ENCODE measurements at regions not wholly inside any gene's neighbourhood (a gene's known extent, or its start where the extent isn't known, plus 50 kb on each side); places are given as distances from the start of the nearest gene placed in this dataset.

DNA sequence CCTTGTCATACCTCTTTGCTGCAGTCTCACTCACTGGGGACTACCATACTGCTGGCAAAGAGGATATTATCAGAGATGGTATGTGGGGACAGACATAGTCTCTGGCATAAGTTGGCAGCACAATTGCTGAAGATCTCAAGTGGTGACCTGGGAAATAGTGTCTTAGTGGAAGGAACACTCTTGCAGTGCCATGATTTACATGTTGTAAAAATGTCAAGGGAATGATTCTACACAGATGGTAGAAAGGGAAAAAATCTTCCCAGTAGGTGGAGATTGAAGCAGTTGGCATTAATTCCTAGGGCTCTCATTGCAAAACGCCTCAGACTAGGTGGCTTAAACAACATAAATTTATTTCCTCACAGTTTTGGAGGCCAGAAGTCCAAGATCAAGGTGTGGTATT is 662.2 kb downstream of the DHX35 start:
- no peak for DNase-seq

GRCh38 chr20:39623584-39624234 is 661.6 kb downstream of the DHX35 start:
- no peak for DNase-seq

GRCh38 chr20:39619271-39619785 is 657.2 kb downstream of the DHX35 start:
- DNase-seq, result no peak

DNA sequence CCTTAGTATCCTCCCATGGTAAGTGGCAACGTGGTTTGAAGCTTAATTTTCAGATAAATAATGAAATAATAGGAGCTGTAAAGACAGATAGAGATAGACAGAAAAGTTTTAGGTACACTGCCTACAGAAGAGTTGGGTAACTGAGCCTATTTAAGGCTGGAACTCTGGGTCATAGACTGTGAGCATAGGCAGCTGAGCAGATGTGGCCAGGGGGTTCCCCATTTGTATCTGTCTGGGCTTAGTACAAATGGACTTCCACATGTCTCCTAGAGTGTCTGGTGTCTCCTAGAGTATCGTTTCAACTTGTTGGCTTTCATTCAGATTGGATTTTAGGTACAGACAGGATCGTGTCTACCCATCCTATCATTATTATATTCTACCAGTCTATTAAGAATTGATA is 649.8 kb downstream of the DHX35 start:
- DNase-seq, result no peak

- DNase-seq, result no peak
Observed at GRCh38 chr20:39607141-39607540, 645.0 kb downstream of the DHX35 start.

DNA sequence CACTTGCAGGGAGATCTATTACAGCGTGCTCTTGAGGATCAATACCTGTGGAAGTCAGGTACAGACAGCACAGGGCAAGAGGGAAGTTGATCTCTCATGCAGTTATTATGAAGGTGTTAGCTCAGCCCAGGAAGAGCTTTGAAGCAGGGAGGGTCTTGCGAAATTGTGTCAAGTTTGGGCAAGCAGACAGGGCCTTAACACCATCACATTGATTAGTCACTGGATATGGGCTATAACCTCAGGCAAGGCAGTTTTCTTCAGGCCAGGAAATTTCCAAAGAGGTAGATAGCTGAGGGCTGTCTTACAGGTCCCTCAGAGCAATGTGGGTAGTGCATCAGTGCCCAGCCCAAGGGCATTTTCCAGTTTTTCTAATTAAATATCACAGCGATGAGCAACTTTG is 643.8 kb downstream of the DHX35 start:
- DNase-seq, result no peak

DNA sequence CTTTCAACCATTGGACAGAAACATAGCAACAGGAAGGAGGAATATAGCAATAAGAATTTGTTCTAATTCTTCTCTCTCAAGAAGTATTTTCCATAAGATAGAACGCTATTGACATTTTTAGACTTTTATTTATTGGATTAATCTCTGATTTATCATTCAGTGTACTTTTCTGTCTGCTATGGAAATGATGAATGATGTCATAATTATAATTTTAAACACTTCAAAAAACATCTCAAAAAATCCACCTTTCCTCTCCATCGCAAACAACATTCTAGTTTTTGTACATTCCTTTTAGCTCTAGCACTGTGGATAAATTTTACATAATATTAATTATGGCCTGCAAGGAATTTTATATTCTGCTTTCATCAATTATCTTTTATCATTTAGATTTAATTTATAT is 643.2 kb downstream of the DHX35 start:
- no peak for DNase-seq

GRCh38 chr20:39603219-39603618 is 641.1 kb downstream of the DHX35 start:
- DNase-seq, result no peak

DNA sequence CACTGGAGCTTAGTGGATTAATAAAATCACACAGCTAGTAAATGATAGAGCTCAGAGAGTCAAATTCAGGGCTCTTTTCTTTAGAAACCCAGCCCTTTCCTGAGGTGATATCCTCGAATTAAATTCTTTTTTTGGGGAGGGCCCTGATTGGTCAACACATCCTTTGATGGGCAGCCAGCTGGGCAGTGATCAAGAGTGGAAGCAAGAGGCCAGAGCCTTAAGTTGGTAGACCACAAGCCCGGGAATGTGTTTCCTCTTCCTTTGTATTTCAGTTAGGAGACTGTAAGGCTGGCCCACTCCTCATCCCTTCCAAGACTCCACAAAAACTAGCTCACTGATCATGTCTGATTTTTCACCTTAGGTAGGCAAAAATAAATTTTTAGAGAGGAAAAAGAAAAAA is 640.5 kb downstream of the DHX35 start:
- no peak for DNase-seq

- DNase-seq, result no peak
Observed at GRCh38 chr20:39600871-39601270, 638.7 kb downstream of the DHX35 start.

GRCh38 chr20:39600156-39600555 is 638.0 kb downstream of the DHX35 start:
- DNase-seq, result no peak

DNA sequence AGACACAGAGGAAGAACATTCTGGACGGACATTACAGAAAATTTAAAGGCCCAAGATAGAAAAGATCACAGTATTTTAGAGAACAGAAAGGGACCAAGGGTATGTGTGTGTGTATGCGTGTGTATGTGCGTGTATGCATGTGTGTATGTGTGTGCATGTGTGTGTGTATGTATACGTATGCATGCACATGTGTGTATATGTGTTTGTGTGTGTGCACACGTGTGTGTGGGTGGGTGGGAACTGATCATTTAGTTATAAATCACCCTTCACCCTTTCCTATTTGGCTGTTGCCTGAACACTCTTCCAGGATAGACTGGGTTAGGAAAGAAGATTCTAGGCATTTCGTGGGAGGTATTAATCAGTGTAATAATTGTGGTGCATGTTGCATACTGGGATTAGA is 634.4 kb downstream of the DHX35 start:
- no peak for DNase-seq

GRCh38 chr20:39592371-39592770 is 630.2 kb downstream of the DHX35 start:
- no peak for DNase-seq

- no peak for DNase-seq
Observed at GRCh38 chr20:39588148-39588757, 626.1 kb downstream of the DHX35 start.

DNA sequence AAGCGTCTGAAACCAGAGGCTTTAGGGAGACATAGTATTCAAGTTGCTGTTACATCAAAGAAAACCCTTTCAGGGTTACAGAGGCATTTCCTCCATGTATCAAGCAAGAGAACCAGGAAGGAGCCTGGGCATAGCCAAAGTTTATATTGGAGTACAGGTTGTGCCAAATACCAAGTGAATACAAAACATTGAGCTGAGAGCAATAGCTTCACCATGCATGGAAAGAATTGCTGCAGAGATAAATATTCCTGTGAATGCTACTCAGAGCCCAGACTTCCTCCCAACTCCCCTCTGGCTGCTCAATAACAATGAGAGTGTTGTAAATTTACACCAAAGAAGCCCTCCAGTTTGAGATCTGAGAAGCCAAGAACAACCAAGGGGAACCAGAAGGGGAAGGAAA is 618.9 kb downstream of the DHX35 start:
- no peak for DNase-seq

- DNase-seq, result no peak
Observed at GRCh38 chr20:39576771-39577170, 614.6 kb downstream of the DHX35 start.

DNA sequence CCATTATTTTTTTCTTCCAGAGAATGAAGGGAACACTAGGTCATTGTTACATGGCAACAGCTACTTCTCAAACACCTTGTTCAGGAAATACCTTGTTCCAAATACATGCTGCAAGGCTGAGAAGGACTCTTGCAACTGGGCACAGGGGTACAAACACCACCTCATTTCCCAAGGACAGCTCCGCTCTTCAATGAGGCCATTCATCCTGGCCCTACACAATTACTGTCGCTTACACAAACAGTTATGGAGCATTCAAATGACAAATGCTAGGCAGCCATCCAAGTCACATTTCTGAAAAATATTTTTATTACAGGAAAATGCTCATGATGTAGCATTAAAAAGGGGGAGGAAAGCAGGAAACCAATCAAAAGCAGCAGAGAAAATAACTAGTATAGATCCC is 611.9 kb downstream of the DHX35 start:
- no peak for DNase-seq

- DNase-seq, result no peak
Observed at GRCh38 chr20:39571171-39571570, 609.0 kb downstream of the DHX35 start.

DNA sequence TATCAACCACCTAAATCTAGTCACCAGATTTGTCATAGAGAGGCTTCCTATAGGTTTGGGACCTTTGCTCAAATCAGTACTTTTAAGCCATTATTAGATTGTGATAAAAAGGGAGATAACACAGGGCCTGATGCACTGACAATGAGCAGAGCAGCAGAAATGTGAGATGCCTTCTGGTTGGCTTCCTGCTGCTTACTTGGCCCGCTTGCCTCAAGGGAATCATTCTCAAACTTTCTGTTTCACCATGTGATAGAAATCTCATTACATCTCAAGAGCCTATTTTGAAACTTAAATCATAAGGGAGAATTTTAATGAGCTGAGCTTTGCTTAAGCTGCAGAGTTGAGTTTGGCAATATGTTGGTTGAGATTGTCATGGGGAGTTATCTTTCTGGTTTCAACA is 606.0 kb downstream of the DHX35 start:
- DNase-seq, result no peak

- DNase-seq, result no peak
Observed at GRCh38 chr20:39563349-39563748, 601.2 kb downstream of the DHX35 start.

DNA sequence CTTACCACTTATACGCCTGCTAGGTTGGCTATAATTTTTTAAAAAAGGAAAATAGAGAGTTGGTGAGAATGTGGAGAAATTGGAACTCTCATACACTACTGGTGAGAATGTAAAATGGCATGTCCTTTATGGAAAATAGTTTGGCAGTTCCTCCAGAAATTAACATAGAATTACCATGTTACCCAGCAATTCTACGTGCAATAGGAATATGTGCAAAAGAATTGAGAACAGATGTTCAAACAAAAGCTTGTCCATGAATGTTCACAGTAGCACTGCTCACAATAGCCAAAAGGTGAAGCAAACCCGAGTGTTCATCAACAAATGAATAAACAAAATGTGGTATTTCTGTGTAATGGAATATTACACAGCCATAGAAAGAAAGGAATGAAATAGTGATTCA is 592.2 kb downstream of the DHX35 start:
- no peak for DNase-seq

GRCh38 chr20:39553120-39553519 is 591.0 kb downstream of the DHX35 start:
- DNase-seq, result no peak

DNA sequence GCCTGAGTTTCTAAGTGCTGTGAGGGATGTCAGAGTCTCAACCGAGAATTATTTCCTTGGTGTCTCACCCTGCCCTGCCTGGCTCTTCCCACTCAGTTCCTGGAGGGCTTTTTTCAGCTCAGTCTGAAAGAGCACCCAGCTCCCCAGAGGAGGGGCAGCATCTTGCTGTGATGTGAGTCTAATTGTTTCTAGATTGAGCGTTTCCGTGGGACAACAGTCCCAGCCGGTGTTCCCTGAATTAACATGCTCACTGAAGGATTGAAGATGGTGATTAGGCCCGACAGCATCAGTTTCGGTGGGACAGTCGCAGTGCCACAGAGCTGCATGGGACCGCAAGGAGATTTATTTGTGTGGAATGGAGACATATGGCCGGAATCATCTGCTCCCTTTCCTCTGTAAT is 587.6 kb downstream of the DHX35 start:
- DNase-seq, result no peak
